ENCODE measurements at regions not wholly inside any gene's neighbourhood (a gene's known extent, or its start where the extent isn't known, plus 50 kb on each side); places are given as distances from the start of the nearest gene placed in this dataset.

DNA sequence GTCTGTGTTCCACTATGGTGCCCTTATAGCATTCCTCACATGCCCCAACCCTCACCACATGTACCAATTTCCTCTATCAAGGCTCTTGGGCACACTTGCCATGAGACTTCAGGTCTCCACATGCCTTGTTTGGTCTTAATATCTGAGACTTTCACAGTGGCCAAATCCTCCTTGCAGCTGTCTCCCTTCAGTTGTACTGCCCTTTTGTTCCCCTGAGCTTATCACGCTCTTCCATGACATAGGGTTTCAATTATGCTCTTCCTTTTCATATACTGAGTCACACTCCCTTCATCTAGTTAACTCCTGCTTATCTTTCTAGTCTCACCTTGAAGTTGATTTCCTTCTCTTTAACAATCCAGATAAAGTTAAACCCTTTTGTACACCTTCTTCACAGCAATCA lies 212.9 kb downstream of the PDHA2 start (continued):
- TF ChIP-seq, protein P1, sequence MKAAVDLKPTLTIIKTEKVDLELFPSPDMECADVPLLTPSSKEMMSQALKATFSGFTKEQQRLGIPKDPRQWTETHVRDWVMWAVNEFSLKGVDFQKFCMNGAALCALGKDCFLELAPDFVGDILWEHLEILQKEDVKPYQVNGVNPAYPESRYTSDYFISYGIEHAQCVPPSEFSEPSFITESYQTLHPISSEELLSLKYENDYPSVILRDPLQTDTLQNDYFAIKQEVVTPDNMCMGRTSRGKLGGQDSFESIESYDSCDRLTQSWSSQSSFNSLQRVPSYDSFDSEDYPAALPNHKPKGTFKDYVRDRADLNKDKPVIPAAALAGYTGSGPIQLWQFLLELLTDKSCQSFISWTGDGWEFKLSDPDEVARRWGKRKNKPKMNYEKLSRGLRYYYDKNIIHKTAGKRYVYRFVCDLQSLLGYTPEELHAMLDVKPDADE (IDR thresholded peaks at IDR 0.05): no peak
- TF ChIP-seq POLR2AphosphoS5 (IDR thresholded peaks at IDR 0.05; ENCODE audit: low read depth): no peak
- TF ChIP-seq ZNF114 (CRISPR knock-in tag; IDR thresholded peaks at IDR 0.05): no peak
- no peak for TF ChIP-seq EZH2phosphoT487 (IDR thresholded peaks at IDR 0.05; ENCODE audit: unreplicated experiment)
- TF ChIP-seq STAT1 (IDR thresholded peaks at IDR 0.05; ENCODE audit: unreplicated experiment): no peak
- no peak for TF ChIP-seq JUNB (IDR thresholded peaks at IDR 0.05; ENCODE audit: unreplicated experiment)

DNA sequence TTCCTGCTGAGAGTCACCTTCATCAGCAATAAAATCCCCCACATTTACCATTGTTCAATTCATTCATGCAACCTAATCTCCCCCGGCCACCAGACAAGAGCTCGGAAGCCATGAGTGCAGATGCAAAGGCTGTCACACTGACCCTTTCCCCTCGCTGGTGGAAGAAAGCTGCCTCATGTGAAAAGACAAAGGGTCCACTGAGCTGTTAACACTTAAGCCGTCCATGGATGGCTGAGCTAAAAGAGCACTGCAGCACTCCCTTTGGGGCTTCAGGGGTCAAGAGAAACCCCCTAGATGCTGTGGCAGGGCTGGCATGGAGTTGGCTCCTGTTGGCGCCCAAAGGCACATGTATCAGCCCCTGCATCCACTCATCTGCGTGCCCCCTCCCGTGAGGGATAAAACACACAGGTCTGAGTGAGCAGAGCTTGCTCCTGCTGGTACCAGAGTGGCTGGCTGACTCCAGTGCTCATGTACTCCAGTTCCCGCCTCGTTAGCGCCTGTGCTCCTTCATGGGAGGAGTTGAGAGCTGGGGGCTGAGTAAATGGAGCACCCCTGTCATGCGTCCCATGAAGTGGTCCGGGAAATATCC lies 216.5 kb downstream of the PDHA2 start:
- Histone ChIP-seq H3K4me3 (no peak overlapping the region), H3K9me2 (ENCODE audit: insufficient read depth) (0 out of 2 replicates have a peak, but pooled peaks cover 4% of the 10 kb centered on the region), H3K4me2 (no peak overlapping the region), H4K20me1 (replicated peaks; ENCODE audit: insufficient read depth) (no peaks in the 10 kb centered on the region), H3K27me3 (ENCODE audit: insufficient read depth) (no peaks in the 10 kb centered on the region), H3K79me2 (replicated peaks; ENCODE audit: insufficient read depth) (no peaks in the 10 kb centered on the region), H3K27ac (ENCODE audit: low read depth) (no peak overlapping the region), H3K36me3 (ENCODE audit: insufficient read depth) (no peaks in the 10 kb centered on the region), H3F3A (replicated peaks; ENCODE audit: low read depth) (no peaks in the 10 kb centered on the region), H2AFZ (peak overlapping the region; percentile 74), H3K4me1 (ENCODE audit: insufficient read depth) (no peaks in the 10 kb centered on the region)
- Mint-ChIP-seq H3K27me3 (ENCODE audit: insufficient read depth, low read depth, poor library complexity) (no peaks in the 10 kb centered on the region), H3K4me1 (no peaks in the 10 kb centered on the region), H3K4me3 (no peak overlapping the region), H3K27ac (no peak overlapping the region), H3K36me3 (ENCODE audit: low read depth) (no peaks in the 10 kb centered on the region), H3K9me3 (no peaks in the 10 kb centered on the region)
- ATAC-seq: no peak
- DNase-seq (ENCODE audit: low spot score): no peak
- no peak for TF ChIP-seq CREB1 (CRISPR knock-in tag; IDR thresholded peaks at IDR 0.05; ENCODE audit: low read depth)
- TF ChIP-seq NANOG (IDR thresholded peaks at IDR 0.05; ENCODE audit: borderline replicate concordance): no peak
- TF ChIP-seq EZH2phosphoT487 (IDR thresholded peaks at IDR 0.05; ENCODE audit: unreplicated experiment): no peak
- no peak for TF ChIP-seq ZNF331 (CRISPR knock-in tag; IDR thresholded peaks at IDR 0.05; ENCODE audit: low read depth)
- TF ChIP-seq STAT1 (IDR thresholded peaks at IDR 0.05; ENCODE audit: unreplicated experiment): no peak
- TF ChIP-seq POLR2AphosphoS5 (IDR thresholded peaks at IDR 0.05; ENCODE audit: low read depth): no peak
- TF ChIP-seq ZNF114 (CRISPR knock-in tag; IDR thresholded peaks at IDR 0.05): no peak
- TF ChIP-seq JUNB (IDR thresholded peaks at IDR 0.05; ENCODE audit: unreplicated experiment): no peak
- TF ChIP-seq, protein P2, sequence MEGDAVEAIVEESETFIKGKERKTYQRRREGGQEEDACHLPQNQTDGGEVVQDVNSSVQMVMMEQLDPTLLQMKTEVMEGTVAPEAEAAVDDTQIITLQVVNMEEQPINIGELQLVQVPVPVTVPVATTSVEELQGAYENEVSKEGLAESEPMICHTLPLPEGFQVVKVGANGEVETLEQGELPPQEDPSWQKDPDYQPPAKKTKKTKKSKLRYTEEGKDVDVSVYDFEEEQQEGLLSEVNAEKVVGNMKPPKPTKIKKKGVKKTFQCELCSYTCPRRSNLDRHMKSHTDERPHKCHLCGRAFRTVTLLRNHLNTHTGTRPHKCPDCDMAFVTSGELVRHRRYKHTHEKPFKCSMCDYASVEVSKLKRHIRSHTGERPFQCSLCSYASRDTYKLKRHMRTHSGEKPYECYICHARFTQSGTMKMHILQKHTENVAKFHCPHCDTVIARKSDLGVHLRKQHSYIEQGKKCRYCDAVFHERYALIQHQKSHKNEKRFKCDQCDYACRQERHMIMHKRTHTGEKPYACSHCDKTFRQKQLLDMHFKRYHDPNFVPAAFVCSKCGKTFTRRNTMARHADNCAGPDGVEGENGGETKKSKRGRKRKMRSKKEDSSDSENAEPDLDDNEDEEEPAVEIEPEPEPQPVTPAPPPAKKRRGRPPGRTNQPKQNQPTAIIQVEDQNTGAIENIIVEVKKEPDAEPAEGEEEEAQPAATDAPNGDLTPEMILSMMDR (conservative IDR thresholded peaks at IDR 0.05; ENCODE audit: low read depth in 2 of 2): no peak
- TF ChIP-seq, protein P3, sequence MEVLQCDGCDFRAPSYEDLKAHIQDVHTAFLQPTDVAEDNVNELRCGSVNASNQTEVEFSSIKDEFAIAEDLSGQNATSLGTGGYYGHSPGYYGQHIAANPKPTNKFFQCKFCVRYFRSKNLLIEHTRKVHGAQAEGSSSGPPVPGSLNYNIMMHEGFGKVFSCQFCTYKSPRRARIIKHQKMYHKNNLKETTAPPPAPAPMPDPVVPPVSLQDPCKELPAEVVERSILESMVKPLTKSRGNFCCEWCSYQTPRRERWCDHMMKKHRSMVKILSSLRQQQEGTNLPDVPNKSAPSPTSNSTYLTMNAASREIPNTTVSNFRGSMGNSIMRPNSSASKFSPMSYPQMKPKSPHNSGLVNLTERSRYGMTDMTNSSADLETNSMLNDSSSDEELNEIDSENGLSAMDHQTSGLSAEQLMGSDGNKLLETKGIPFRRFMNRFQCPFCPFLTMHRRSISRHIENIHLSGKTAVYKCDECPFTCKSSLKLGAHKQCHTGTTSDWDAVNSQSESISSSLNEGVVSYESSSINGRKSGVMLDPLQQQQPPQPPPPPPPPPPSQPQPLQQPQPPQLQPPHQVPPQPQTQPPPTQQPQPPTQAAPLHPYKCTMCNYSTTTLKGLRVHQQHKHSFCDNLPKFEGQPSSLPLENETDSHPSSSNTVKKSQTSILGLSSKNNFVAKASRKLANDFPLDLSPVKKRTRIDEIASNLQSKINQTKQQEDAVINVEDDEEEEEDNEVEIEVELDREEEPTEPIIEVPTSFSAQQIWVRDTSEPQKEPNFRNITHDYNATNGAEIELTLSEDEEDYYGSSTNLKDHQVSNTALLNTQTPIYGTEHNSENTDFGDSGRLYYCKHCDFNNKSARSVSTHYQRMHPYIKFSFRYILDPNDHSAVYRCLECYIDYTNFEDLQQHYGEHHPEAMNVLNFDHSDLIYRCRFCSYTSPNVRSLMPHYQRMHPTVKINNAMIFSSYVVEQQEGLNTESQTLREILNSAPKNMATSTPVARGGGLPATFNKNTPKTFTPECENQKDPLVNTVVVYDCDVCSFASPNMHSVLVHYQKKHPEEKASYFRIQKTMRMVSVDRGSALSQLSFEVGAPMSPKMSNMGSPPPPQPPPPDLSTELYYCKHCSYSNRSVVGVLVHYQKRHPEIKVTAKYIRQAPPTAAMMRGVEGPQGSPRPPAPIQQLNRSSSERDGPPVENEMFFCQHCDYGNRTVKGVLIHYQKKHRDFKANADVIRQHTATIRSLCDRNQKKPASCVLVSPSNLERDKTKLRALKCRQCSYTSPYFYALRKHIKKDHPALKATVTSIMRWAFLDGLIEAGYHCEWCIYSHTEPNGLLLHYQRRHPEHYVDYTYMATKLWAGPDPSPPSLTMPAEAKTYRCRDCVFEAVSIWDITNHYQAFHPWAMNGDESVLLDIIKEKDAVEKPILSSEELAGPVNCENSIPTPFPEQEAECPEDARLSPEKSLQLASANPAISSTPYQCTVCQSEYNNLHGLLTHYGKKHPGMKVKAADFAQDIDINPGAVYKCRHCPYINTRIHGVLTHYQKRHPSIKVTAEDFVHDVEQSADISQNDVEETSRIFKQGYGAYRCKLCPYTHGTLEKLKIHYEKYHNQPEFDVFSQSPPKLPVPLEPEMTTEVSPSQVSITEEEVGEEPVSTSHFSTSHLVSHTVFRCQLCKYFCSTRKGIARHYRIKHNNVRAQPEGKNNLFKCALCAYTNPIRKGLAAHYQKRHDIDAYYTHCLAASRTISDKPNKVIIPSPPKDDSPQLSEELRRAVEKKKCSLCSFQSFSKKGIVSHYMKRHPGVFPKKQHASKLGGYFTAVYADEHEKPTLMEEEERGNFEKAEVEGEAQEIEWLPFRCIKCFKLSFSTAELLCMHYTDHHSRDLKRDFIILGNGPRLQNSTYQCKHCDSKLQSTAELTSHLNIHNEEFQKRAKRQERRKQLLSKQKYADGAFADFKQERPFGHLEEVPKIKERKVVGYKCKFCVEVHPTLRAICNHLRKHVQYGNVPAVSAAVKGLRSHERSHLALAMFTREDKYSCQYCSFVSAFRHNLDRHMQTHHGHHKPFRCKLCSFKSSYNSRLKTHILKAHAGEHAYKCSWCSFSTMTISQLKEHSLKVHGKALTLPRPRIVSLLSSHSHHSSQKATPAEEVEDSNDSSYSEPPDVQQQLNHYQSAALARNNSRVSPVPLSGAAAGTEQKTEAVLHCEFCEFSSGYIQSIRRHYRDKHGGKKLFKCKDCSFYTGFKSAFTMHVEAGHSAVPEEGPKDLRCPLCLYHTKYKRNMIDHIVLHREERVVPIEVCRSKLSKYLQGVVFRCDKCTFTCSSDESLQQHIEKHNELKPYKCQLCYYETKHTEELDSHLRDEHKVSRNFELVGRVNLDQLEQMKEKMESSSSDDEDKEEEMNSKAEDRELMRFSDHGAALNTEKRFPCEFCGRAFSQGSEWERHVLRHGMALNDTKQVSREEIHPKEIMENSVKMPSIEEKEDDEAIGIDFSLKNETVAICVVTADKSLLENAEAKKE (CRISPR knock-in tag; IDR thresholded peaks at IDR 0.05): no peak
- TF ChIP-seq EZH2 (IDR thresholded peaks at IDR 0.05; ENCODE audit: low read depth, unreplicated experiment): no peak
- TF ChIP-seq, protein P1 (IDR thresholded peaks at IDR 0.05): no peak

Measured in GM23338 (cell line).